HG03342 (cell line): ENCODE measurements at regions not wholly inside any gene's neighbourhood (a gene's known extent, or its start where the extent isn't known, plus 50 kb on each side); places are given as distances from the start of the nearest gene placed in this dataset.
"Not testable (repeated sequence)": the region's sequence is repeated elsewhere in the genome, so short reads cannot be mapped to it uniquely, and the experiment has no call there.

Experiments
- ATAC-seq: cut with Tn5 transposase; IDR thresholded peaks from one replicate; pipeline ENCODE4 v1.9.1; 2021; ENCODE audit warnings: mild to moderate bottlenecking, moderate library complexity; ENCODE audit not compliant: unreplicated experiment

DNA sequence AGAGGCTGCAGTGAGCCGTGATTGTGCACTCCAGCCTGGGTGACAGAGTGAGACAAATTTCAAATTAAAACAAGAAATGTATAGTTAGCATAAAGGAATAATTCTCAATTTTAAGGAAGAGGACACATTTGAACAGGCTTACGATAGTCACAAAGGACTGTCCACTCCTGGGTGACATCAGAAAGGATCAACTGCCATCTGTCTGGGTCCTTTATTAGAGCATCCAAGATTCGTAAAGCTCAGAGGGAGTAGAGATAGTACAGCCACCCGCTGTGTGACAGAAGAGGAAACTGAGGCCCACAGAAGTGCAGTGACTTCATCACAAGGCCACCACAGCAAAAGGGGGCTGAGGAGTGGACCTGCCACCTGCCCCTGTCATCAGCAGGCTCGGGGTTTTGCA lies 149.3 kb upstream of the RBPJ start:
- ATAC-seq, result no peak

DNA sequence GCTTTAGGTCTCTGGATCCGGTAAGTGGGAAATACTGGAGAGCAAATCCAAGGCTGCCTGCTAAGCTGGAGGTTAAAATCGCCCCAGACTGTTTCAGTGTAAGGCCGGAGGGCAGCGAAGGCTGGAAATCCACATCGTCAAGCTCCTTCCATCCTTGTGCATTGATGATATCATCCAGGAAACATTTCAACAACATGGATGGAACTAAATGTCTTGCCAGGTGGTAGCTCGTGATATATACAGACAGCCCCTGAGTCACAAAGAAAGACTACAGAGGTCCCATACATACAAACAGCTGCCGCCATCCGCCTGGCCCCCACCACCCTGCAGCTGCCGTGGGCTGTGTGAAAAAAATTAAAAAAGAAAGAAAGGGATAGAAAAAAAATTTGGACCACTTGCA lies 148.9 kb upstream of the RBPJ start:
- no peak for ATAC-seq

DNA sequence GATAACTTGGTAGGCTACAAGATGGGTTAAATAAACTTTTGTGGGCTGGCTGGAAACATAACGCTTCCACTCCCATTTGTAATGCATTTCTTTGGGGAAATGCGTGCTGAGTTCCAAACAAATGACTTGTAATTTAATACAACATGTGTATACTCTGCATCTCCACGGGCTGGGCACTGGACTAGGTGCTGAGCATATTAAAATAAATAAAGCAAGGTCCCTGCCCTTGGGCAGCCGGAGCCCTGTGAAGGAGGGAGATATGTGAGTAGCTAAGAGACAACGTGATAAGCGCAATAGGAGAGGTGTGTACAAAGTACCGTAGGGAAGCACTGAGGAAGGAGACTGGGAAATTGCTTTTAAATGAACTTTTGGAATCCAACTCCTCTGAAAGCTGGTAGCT lies 147.2 kb upstream of the RBPJ start:
- no peak for ATAC-seq

DNA sequence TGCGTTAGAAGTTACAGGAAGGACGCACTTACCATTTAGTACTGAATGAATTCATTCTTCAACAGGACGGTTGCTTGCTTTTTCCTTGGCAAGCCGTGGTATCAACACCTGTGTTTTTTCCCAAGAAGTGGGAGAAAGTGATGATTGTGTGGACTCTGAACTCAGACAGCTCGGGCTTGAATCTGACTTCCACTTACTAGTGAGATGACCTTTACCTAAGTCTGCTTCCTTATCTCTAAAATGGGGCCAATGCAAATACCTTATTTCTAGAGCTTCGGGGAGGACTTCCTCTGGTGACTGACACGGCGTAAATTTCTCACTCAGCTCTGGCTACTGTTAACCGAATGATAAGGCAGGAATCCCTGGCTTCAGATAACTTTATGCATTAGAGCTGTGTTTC lies 146.8 kb upstream of the RBPJ start:
- ATAC-seq, result no peak

DNA sequence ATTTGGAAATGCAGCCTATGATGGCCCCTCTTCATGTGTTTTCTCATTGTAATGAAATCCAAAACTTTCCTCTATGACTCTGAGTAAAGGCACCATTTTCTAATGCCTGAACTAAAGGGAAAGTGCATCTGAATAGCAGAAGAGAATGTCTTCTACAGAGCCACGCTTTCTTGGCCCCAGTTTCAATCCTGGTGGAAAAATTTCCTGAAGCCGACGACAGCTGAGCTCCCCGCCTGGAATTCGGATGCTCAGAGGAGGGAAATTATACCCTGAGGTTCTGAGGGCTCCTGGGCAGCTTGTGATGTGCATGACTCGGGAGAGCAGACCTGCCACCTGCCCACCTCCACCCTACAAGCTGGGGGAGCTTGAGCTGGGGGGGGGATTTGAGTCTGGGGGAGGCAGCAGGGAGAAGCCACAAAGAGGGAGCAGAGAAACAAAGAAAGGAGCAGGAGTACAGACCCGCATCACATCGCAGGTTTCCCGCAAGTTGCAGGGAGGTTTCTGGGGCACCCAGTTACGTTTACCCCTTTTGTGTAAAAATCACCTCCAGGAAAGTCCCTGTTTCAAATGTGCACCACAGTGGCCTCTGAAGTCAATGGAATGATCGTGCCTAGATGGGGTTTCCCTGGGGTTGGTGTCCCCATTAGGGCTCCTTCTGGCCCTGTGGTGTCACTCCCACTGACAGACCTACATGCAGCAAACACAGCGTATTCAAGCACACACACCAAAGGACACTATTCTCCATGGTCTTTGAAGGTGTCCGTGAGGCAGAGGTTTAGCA lies 145.6 kb upstream of the RBPJ start:
- peak; percentile 40 for ATAC-seq

DNA sequence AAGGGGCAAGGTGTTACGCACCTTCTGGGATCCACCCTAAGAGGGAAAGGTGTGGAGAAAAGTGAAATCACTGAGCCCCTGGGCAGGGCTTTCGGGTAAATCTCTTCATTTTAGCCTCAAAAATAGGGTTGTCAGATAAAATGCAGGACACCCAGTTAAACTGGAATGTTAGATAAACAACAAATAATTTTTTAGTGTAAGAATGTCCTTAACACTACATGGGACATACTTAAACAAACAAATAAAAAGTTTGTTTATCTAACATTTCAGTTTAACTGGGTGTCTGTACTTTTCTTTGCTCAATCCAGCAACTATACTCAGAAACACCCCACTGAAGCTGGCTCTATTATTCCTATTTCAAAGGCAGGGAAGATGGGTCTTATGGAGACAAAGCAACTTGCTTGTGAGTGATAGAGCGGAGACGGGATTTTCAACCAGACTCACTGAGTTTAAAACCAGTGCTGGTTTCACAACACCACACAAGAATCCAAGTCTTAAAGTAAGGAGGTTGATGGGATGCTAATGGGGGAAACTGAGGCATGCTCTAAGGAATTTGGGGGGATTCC lies 144.8 kb upstream of the RBPJ start:
- no peak for ATAC-seq

DNA sequence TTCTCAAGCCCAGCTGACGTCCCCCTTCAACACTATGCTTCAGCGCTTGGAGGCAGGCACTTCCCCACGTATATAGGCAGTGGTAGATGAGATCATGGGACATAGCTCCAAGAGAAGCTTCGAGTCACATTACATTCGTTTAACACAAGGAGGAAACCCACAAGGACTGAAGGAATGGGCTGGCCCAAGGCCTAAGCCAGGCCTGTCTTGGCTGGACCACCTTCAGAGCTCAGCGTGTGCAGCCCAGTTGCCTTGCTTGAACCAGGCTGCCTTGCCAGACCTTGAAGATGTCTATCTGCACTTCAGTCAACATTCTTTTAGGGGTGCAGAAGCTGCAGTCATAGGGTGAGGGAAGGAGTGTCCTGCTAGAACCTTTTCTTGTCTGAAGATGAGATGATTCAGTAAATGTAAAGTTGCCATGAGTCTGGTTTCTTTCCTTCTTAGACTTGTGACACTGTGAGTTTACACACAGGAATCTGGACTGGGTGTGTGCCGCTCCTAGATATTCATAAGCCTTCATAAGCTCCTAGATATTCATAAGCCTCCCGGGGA lies 144.1 kb upstream of the RBPJ start:
- ATAC-seq, result no peak

DNA sequence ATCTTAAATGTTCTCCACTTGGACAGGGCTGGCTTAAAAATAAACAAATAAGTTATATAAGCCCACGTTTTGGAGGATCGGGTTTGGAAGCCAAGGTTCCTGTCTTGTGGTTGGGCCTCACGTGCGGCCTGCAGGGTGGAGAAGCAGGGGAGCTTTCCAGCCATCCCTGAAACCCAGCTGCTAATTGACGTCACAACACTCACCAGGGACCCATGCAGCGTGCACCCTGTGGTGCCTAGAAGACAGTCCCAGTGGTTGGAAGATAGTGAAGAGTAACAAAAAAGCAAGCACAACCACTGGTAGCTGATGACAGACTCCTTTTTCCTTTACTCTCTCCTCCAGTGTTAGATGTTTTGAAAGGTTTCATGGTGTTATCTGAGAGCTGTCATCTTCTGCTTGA lies 142.0 kb upstream of the RBPJ start:
- ATAC-seq, result no peak

DNA sequence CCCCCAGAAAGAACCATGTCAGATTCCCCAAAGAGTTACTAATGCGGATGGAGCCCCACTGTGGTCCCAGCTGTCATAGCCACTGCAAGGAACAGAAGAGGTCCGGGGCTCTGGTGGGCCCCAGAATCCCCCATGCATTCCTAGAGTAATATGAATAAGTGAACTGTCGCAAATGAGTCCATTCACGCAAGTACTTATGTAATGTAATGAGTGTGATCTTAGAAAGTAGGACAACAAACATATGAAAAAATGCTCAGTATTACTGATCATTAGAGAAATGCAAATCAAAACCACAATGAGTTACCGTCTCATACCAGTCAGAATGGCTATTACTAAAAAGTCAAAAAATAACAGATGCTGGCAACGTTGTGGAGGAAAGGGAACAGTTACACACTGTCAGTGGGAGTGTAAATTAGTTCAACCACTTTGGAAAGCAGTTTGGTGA lies 141.5 kb upstream of the RBPJ start:
- ATAC-seq, result peak; percentile 81

DNA sequence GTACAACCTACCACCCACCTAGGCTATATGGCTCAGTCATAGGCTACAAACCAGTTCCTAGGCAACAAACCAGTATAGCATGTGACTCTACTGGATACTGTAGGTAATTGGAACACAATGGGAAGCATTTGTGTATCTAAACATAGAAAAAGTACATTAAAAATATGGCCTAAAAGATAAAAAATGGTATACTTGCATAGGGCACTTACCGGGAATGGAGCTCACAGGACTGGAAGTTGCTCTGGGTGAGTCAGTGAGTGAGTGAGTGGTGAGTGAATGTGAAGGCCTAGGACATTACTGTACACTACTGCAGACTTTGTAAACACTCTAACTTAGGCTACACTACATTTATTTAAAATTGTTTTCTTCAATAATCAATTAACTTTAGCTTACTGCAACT lies 139.2 kb upstream of the RBPJ start:
- no peak for ATAC-seq

DNA sequence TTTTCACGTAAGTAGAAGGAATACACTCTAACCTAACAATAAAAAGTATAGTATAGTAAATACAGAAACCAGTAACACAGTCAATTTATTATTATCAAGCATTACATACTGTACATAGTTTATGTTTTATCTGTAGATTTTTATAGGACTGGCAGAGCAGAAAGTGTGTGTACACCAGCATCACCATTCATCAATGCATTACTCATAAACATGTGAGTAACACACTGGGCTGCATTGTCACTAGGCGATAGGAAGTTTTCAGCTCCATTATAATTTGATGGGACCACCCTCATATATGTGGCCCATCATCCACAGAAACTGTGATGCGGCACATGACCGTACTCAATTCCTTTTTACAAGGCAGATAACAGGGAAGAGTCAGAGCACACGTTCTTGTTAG lies 137.8 kb upstream of the RBPJ start:
- ATAC-seq, result no peak

DNA sequence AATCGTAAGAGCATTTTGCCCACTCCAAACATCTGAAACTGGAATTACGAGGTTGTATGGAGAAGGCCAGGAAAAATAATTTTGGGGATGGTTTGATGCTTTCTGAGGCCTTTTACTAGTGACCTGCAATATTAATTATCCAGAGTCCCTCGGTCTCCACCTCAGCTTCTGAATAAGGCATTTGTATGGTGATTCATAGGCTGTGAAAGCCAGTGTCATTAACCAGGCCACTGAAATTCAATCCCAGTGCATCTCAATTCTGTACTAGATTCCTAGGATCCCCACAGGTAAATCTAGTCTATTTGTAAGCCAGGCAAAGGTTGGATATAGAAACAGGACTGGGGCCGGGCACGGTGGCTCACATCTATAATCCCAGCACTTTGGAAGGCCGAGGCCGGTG lies 135.4 kb upstream of the RBPJ start:
- ATAC-seq, result no peak

DNA sequence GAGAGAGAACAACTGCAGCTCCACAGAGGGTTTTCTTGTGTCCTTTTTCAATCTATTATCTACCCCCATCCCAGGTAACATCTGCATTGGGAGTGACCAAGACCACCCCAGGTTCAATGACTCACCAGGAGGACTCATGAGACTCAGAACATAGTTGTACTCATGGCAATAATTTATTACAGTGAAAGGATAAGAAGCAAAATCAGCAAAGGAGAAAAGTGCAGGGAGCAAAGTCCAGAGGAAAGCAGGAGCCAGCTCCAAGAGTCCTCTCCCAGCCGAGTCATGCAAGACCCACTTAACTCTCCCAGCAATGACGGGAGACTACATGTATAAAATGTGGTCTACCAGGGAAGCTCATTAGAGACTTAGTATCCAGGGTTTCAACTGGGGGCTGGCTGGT lies 129.5 kb upstream of the RBPJ start:
- no peak for ATAC-seq

DNA sequence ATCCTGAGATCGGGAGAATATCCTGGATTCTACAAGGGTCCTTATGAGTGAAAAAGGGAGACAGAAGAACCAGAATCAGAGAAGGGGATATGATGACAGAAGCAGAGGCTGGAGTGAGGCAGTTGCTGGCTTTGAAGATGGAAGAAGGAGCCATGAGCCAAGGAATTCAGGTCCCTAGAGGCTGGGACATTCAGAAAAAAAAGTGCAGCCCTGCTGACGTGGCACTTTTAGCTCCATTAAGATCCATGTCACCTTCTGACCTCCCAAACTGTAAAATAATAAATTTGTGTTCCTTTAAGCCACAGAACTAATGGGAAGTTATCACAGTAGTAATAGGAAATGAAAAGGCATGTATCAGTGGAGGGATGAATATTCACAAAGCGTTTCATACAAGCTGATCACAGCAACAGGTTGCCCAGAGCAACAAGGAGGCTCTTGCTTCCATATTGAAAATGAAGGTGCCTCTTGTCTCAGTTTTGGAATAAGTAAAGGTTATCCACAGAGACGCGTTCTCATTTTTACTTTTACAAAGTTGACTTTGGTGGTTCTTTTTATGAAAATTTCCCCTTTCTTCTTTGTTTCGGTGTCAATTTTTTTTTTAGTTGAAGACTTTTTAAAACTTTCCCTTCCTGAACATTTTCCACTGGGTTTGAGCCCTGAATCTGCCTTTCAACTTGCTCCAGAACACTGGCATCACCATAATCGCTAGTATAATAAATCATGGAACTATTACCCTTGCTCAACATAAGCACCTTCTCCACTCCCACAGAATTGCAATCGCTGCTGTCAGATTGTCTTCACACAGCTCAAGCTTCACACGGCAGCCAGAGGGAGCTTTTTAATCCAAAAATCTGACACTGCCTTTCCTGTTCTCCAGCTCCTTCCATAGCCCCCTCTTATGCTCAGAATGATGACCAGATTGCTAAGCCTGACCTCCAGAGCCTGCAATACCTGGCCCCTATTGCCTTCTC lies 127.6 kb upstream of the RBPJ start:
- ATAC-seq, result peak; percentile 36

DNA sequence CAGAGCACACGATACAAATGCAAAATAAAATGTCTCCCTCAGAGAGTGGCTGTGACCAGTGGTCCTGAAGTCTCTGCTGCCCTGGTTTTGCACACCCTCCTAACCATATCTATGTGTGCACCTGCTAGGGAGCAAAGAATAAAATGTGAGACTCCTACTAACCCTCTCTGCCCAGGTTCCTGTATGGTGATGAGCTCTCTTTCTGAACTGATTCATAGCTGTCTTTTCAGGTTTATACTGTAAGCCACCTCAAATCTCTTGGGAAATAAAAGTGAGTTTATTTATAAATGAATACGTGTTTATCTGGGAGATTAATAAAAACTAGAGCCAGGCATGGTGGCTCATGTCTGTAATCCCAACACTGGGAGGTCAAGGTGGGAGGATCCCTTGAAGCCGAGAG lies 126.0 kb upstream of the RBPJ start:
- ATAC-seq, result peak; percentile 45

DNA sequence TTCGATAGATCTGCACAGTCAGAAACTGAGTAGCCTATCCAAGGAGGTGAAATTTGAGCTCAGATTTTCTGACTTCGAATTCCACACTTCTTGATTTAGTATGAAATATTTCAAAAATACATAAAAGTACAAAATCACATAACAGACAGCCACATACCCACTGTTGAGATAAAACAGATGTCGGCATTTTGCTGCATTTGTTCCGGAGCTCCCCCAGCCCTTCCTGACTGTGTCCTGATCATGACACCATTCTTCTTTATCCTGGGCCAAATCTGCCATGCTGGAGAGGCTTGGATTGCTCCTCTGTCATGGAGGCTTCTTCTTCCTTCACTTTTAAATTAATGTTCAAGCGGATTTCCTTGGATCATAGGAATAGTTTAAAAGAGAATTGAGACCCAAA lies 124.2 kb upstream of the RBPJ start:
- ATAC-seq, result no peak

DNA sequence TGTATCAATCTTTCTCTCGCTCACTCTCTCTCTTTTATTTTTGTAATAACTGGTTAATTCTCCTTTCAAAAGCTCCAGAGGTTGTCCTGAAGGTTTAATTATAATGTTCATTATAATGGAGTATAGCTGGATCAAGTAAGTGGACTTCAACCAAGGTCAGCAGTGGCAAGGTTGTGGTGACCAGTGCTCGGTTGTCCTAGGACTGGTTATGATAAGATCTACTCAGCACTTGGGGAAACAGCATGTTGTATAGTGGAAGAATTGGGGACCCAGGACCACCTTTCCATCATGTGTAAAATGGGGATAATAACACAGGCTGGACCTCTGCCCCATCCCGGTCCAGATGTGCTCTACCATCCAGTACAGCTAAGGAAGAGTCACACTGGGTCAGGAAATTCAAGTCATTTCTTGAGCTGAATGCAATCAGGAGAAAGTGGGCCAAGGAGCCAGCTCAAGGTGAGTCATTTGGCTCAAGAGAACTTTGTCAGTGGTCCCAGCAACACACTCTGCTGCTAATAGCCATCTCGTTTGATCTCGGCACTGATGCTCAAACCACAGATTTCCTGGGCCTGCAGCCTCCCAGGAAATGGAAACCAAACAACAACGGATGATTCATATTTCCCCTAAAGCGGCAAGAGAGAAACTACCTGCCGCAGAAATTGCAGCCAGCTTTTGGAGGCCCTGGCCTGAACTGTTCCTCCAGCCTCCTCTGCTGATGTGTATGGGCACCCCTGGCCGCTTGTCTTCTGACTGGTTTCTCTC lies 123.6 kb upstream of the RBPJ start:
- ATAC-seq, result peak; percentile 84

DNA sequence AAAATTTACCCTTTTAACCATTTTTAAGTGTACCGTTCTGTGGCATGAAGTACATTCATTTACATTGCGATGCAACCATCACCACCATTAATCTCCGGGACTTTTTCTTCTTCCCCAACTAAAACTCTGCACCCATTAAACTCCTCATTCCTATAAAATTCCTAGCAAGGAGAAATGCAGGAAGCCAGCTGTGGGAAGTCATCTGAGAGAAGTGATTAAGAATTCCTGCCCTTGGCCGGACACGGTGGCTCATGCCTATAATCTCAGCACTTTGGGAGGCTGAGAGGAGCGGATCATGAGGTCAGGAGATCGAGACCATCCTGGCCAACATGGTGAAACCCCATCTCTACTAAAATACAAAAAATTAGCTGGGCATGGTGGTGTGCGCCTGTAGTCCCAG lies 121.9 kb upstream of the RBPJ start:
- ATAC-seq, result not testable (repeated sequence)

DNA sequence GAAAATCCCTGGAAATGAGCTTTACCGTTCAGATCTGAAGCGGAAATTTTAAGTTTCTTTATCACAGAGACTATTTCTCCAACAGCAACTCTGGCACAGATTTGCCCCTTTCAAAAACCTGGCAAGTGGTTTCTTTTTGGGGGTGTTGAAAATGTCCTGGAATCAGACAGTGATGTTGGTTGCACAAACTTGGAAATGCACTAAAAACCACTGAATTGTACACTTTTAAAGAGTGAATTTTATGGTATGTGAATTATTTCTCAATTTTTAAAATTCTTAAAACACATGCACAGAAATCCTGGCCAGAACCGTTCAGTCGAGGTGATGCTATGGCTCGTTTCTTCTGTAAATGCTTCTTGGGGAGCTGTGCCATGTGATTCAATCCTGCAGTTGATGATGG lies 121.2 kb upstream of the RBPJ start:
- ATAC-seq, result no peak

DNA sequence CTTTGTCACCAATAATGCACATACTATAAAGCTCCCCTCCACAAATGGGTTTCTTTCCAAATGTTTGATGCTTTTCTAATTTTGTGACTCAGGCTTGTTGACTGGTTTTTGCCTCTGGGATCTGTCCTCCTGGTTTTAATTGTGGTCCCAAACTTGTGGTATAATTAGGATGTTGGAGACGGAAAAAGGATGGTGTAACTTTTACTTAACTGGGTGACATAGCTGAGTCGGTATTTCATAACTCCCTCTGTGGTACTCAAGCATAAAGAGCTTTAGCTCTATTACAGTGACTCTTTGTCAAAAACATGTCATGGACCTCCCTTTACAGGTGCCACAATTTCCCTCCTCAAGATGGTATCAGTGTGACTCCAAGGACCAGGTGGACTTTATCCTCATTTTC lies 119.7 kb upstream of the RBPJ start:
- ATAC-seq, result no peak
